ENCODE measurements at regions not wholly inside any gene's neighbourhood (a gene's known extent, or its start where the extent isn't known, plus 50 kb on each side); places are given as distances from the start of the nearest gene placed in this dataset.

DNA sequence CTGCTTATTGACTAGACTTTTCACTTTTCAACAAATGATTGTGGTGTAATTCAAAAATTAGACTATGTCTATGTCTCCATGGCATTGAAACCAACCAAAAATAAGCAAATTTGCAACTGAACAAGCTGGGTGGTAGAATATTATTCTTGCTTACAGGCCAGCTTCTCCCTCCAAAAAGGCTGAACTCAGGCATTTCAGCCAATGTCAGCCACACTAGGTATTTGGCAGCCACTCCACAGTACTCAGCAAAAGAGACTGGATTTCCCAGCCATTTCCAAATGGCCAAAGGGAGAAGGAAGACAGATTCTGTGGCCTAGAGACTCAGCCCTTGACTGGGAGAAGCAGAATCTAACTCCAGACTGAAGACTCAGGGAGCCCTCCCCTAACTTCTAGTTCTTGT lies 121.8 kb upstream of the IRX5 start:
- Histone ChIP-seq H3F3A (ENCODE audit: insufficient read depth) (no peaks in the 10 kb centered on the region), H3K4me3 (no peak overlapping the region), H3K79me2 (ENCODE audit: insufficient read depth) (no peaks in the 10 kb centered on the region), H3K9me3 (ENCODE audit: low read depth) (no peaks in the 10 kb centered on the region), H3K27ac (no peak overlapping the region), H3K27me3 (replicated peaks; ENCODE audit: insufficient read depth) (peaks cover 29% of the 10 kb centered on the region), H3K4me2 (ENCODE audit: unreplicated experiment) (no peak overlapping the region), H3K9me2 (ENCODE audit: insufficient read depth) (no peaks in the 10 kb centered on the region), H3K4me1 (ENCODE audit: insufficient read depth) (no peaks in the 10 kb centered on the region), H3K9ac (no peak overlapping the region), H4K20me1 (ENCODE audit: insufficient read depth) (no peaks in the 10 kb centered on the region), H3K36me3 (ENCODE audit: low read depth) (no peaks in the 10 kb centered on the region), H2AFZ (no peak overlapping the region)
- TF ChIP-seq EZH2 (IDR thresholded peaks at IDR 0.05; ENCODE audit: insufficient read depth, poor library complexity, severe bottlenecking) (no peak), EZH2phosphoT487 (IDR thresholded peaks at IDR 0.05; ENCODE audit: insufficient read depth, low read depth) (no peak)
- in situ Hi-C loops (cut with MboI) = no loop called here
- DNase-seq = no peak

DNA sequence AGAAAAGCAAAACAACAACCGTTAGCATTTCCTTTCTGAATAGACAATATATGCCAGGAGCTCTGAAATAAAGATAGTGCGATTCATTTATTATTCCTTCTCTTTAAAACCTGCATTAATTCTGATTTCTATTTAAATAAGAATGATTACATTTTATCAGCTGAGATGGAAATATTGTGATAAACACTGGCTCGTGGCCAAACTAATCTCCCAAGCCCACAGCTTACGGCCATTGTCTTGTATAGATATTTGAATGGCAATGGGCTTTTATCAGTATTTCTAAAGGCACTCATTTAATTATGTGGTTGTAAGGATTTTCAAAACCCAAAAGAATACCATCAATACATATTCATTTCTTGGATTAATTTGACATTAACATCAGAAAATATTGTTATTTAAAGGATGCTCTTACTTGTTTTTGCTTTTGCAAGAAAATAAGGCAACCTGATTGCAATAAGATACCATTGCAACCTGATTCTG lies 123.7 kb upstream of the IRX5 start:
- H2AFZ ChIP-seq = no peak overlapping the region
- H3K27ac ChIP-seq = no peak overlapping the region
- H3F3A ChIP-seq (ENCODE audit: insufficient read depth) = no peaks in the 10 kb centered on the region
- H3K36me3 ChIP-seq (ENCODE audit: low read depth) = no peaks in the 10 kb centered on the region
- no peaks in the 10 kb centered on the region for H3K9me3 ChIP-seq (ENCODE audit: low read depth)
- H3K9ac ChIP-seq = no peak overlapping the region
- no peak for DNase-seq
- peaks cover 17% of the 10 kb centered on the region for H3K27me3 ChIP-seq (replicated peaks; ENCODE audit: insufficient read depth)
- H3K4me2 ChIP-seq (ENCODE audit: unreplicated experiment) = no peak overlapping the region
- H3K4me1 ChIP-seq (ENCODE audit: insufficient read depth) = no peaks in the 10 kb centered on the region
- no peaks in the 10 kb centered on the region for H3K9me2 ChIP-seq (ENCODE audit: insufficient read depth)
- TF ChIP-seq EZH2phosphoT487 (IDR thresholded peaks at IDR 0.05; ENCODE audit: insufficient read depth, low read depth) (no peak), EZH2 (IDR thresholded peaks at IDR 0.05; ENCODE audit: insufficient read depth, poor library complexity, severe bottlenecking) (no peak)
- H4K20me1 ChIP-seq (ENCODE audit: insufficient read depth) = no peaks in the 10 kb centered on the region
- in situ Hi-C loops (cut with MboI) = no loop called here
- WGBS, 2 experiments (ENCODE audit: low coverage in 1 of 2, low lambda C conversion rate in 2 of 2, missing lambda C conversion rate in 2 of 2) = 51 to 53% methylated on average over 4 of the region's 4 CpGs
- H3K4me3 ChIP-seq = no peak overlapping the region
- H3K79me2 ChIP-seq (ENCODE audit: insufficient read depth) = no peaks in the 10 kb centered on the region

DNA sequence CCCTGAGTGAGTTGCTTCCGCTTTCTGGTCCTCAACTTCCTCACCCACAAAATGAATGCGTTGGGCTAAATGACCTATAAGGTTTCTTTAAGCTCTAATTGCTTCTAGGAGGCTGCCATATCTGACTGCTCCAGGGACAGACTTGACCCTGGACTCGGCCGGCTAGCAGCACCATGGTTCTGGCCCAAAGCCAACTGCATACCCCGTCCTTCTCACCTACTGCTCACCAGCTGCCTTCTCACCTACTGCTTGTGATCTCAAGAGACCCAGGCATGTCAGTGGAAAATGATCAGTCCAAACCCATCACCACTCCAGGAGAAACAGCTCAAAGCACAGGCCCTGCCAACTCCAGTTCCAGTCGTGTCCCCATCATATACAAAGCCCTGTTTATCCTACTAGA lies 124.3 kb upstream of the IRX5 start:
- Histone ChIP-seq H3K9ac (no peak overlapping the region), H3K27ac (no peak overlapping the region), H3K9me3 (ENCODE audit: low read depth) (no peaks in the 10 kb centered on the region), H3K79me2 (ENCODE audit: insufficient read depth) (no peaks in the 10 kb centered on the region), H3K4me1 (ENCODE audit: insufficient read depth) (no peaks in the 10 kb centered on the region), H3F3A (ENCODE audit: insufficient read depth) (no peaks in the 10 kb centered on the region), H3K27me3 (replicated peaks; ENCODE audit: insufficient read depth) (peaks cover 11% of the 10 kb centered on the region; the same call in 1 of the 2 replicates), H3K4me3 (no peak overlapping the region), H3K9me2 (ENCODE audit: insufficient read depth) (no peaks in the 10 kb centered on the region), H3K4me2 (ENCODE audit: unreplicated experiment) (no peak overlapping the region), H4K20me1 (ENCODE audit: insufficient read depth) (no peaks in the 10 kb centered on the region), H2AFZ (no peak overlapping the region), H3K36me3 (ENCODE audit: low read depth) (no peaks in the 10 kb centered on the region)
- WGBS, 2 experiments (ENCODE audit: low coverage in 1 of 2, low lambda C conversion rate in 2 of 2, missing lambda C conversion rate in 2 of 2) = 53 to 62% methylated on average over 6 of the region's 6 CpGs
- DNase-seq = no peak
- in situ Hi-C loops (cut with MboI) = no loop called here
- TF ChIP-seq EZH2phosphoT487 (IDR thresholded peaks at IDR 0.05; ENCODE audit: insufficient read depth, low read depth) (no peak), EZH2 (IDR thresholded peaks at IDR 0.05; ENCODE audit: insufficient read depth, poor library complexity, severe bottlenecking) (no peak)

DNA sequence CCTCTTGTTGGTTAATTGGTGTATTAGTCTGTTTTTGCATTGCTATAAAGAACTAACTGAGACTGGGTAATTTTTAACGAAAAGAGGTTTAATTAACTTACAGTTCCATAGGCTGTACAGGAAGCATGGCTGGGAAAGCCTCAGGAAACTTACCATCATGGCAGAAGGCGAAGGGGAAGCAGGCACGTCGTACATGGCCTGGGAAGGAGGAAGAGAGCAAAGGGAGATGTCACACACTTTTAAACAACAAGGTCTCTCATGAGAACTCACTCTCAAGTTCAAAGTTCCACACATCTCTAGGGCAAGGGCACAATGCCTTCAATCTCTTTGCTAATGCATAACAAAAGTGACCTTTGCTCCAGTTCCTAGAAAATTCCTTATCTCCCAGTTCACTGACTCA lies 125.0 kb upstream of the IRX5 start:
- no peak for DNase-seq
- Histone ChIP-seq H3K4me3 (no peak overlapping the region), H3K27ac (no peak overlapping the region), H3K36me3 (ENCODE audit: low read depth) (no peaks in the 10 kb centered on the region), H3K4me2 (ENCODE audit: unreplicated experiment) (no peak overlapping the region), H3F3A (ENCODE audit: insufficient read depth) (no peaks in the 10 kb centered on the region), H2AFZ (no peak overlapping the region), H3K27me3 (replicated peaks; ENCODE audit: insufficient read depth) (peaks cover 11% of the 10 kb centered on the region; the same call in 1 of the 2 replicates), H4K20me1 (ENCODE audit: insufficient read depth) (no peaks in the 10 kb centered on the region), H3K4me1 (ENCODE audit: insufficient read depth) (no peaks in the 10 kb centered on the region), H3K9me3 (ENCODE audit: low read depth) (no peaks in the 10 kb centered on the region), H3K79me2 (ENCODE audit: insufficient read depth) (no peaks in the 10 kb centered on the region), H3K9me2 (ENCODE audit: insufficient read depth) (no peaks in the 10 kb centered on the region), H3K9ac (no peak overlapping the region)
- no peak for TF ChIP-seq EZH2 (IDR thresholded peaks at IDR 0.05; ENCODE audit: insufficient read depth, poor library complexity, severe bottlenecking)
- no peak for TF ChIP-seq EZH2phosphoT487 (IDR thresholded peaks at IDR 0.05; ENCODE audit: insufficient read depth, low read depth)
- 46 to 55% methylated on average over 4 of the region's 4 CpGs for WGBS, 2 experiments (ENCODE audit: low coverage in 1 of 2, low lambda C conversion rate in 2 of 2, missing lambda C conversion rate in 2 of 2)
- in situ Hi-C loops (cut with MboI) = no loop called here

Data from GM23248 (cell line).